ENCODE measurements at regions not wholly inside any gene's neighbourhood (a gene's known extent, or its start where the extent isn't known, plus 50 kb on each side); places are given as distances from the start of the nearest gene placed in this dataset.
A peak's percentile ranks its signal among the peaks of the same experiment; 100 is the strongest.
"Not testable (repeated sequence)": the region's sequence is repeated elsewhere in the genome, so short reads cannot be mapped to it uniquely, and the experiment has no call there.

GRCh38 chr7:148515237-148515636 is 75.3 kb upstream of the C7orf33 start:
- no peak for DNase-seq

- no peak for DNase-seq
Observed at GRCh38 chr7:148515728-148516695, 74.6 kb upstream of the C7orf33 start.

GRCh38 chr7:148519386-148519785 is 71.2 kb upstream of the C7orf33 start:
- DNase-seq = not testable (repeated sequence)

- no peak for DNase-seq
Observed at GRCh38 chr7:148521271-148521670, 69.3 kb upstream of the C7orf33 start.

GRCh38 chr7:148523550-148523949 is 67.0 kb upstream of the C7orf33 start:
- no peak for DNase-seq

GRCh38 chr7:148524479-148525224 is 65.9 kb upstream of the C7orf33 start:
- DNase-seq = no peak

- peak; percentile 78 for DNase-seq
Observed at GRCh38 chr7:148527717-148528168, 62.8 kb upstream of the C7orf33 start.

- DNase-seq = no peak
Observed at GRCh38 chr7:148535217-148535616, 55.3 kb upstream of the C7orf33 start.

GRCh38 chr7:148537435-148537834 is 53.1 kb upstream of the C7orf33 start:
- no peak for DNase-seq

- no peak for DNase-seq
Observed at GRCh38 chr7:148540041-148540738, 50.4 kb upstream of the C7orf33 start.

Measured in activated CD8-positive, alpha-beta memory T cell treated with anti-CD3 and anti-CD28 coated beads, Interleukin-2, amount 50 U/mL, for 4 hours (primary cell).